GM12864 (cell line): ENCODE measurements at regions not wholly inside any gene's neighbourhood (a gene's known extent, or its start where the extent isn't known, plus 50 kb on each side); places are given as distances from the start of the nearest gene placed in this dataset.

Experiments used
- DNase-seq: peaks from one replicate; pipeline ENCODE4 v3.0.0-alpha.2; 2011; ENCODE audit warnings: low read depth
- H3K4me3 ChIP-seq: 2 replicates; pipeline ENCODE4 v1.5.1; 2011; ENCODE audit warnings: mild to moderate bottlenecking, low read depth, low read length, control low read depth
- TF ChIP-seq, protein P1 (sequence below): IDR thresholded peaks from 2 replicates; pipeline ENCODE4 v1.5.1; 2011; ENCODE audit warnings: low read depth, mild to moderate bottlenecking, moderate library complexity, low read length, control low read depth, inconsistent platforms; ENCODE audit errors: missing control alignments

DNA sequence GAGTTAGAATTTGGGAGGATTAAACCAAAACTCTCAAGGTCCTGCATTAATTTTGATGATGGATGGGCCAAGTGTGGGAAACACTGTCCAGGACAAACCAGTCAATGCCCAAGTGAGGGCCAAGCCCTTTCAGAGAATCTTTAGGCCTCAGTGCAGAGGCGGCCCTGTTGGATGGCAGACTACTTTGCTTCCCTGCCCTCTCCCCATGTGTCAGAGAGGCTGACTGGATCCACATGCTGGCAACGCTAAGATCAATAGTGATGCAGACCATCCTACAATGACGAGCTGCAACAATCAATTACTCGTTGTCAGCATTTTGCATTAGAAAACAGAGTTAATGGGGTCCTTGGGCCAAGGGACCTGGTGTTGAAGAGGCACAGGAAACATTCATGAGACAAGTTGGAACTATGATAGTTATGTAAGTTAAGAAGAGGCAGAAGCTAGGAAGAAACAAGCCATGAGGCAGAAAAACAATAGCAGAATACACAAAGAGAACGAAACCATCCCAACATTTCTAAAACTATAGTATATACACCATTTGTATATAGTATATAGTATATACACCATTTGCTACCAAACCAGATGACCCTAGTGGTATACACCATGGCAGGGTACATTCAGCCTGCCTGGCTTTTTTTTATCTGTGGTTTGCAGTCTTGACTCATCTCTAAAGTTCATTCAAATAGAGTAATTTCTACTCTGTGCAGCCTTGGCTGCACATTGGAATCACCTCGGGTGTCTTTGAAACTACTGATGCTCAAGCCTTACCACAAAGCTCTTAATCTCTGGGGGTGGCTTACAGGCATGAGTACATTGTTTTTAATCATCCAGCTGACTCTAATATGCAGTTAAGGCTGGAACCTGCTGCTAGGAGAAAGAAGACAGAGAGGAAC is 147.7 kb upstream of the GYPA start:
- DNase-seq = peak; percentile 5
- H3K4me3 ChIP-seq = no peak overlapping the region
- TF ChIP-seq, protein P1, sequence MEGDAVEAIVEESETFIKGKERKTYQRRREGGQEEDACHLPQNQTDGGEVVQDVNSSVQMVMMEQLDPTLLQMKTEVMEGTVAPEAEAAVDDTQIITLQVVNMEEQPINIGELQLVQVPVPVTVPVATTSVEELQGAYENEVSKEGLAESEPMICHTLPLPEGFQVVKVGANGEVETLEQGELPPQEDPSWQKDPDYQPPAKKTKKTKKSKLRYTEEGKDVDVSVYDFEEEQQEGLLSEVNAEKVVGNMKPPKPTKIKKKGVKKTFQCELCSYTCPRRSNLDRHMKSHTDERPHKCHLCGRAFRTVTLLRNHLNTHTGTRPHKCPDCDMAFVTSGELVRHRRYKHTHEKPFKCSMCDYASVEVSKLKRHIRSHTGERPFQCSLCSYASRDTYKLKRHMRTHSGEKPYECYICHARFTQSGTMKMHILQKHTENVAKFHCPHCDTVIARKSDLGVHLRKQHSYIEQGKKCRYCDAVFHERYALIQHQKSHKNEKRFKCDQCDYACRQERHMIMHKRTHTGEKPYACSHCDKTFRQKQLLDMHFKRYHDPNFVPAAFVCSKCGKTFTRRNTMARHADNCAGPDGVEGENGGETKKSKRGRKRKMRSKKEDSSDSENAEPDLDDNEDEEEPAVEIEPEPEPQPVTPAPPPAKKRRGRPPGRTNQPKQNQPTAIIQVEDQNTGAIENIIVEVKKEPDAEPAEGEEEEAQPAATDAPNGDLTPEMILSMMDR = no peak

DNA sequence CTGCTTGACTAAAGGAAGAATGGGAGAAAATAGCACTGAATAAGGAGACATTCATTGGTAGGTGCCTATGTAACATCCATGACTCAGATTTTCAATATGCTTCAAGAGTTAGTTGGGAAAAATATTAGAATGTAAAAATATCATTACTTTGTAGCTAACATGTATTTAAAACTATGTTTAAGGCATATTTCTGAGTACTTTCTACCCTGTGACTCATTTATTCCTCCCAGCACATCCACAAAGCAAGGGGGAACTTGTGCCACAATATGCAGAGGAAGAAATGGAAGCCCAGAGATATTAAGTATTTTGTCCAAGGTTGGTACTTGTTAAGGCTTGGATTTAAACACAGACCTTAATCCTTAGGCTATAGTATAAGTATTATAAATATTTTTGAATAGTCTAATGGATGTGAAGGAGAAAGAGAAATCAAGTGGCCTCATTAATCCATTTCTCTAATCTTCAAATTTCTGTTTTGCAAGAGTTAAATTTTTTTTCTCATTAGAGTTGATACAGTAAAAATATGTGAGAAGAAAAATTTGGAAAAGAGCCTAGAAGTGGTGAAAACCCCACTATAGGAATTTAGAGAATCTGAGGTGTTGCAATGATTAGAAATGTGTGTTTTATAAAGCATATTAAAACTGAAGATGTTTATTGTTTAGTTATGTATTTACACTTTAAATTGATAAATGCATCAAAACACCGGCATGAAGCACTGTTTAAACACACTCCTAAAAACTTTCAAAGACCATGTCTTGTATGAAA is 149.3 kb upstream of the GYPA start:
- no peak overlapping the region for H3K4me3 ChIP-seq
- TF ChIP-seq, protein P1 = no peak
- no peak for DNase-seq

DNA sequence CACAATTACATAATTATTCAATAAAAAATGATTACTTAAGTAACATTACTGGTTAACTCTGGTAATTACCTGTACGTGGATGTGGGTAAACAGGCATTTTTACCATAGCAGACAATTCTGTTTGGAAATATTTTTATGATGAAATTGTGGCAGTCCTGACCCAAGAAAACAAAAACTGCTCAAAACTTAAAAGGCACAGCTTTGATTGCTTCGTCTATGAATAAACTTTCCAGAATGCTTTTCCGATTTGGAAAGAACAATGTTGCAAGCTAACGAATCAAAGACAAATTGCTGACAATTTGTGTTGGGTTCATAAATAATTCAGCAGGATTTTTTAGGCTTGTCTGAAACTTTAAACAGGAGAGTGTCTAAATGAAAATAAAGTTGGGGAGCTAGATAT is 150.6 kb upstream of the GYPA start:
- no peak overlapping the region for H3K4me3 ChIP-seq
- TF ChIP-seq, protein P1 = no peak

DNA sequence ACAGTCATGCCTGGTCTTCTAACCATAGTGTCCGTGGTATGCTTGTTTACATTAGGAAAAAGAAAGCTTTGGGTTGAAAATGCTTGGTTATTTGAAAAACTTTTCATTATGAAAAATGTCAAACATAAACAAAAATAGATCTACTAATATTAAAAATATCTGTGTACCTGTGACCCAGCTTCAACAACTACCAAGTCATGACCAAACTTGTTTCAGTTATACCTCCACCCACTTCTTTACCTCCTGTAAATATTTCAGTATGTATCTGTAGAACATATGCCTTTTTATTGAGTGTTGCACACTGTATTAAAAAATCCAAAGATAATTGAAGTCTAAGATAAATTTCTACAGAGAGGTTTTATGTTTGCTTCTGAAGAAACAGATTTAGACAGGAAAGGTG is 153.7 kb upstream of the GYPA start:
- no peak for DNase-seq
- TF ChIP-seq, protein P1 = no peak
- no peak overlapping the region for H3K4me3 ChIP-seq

More for the DNA sequence above, 150.6 kb upstream of the GYPA start:
- DNase-seq = no peak

DNA sequence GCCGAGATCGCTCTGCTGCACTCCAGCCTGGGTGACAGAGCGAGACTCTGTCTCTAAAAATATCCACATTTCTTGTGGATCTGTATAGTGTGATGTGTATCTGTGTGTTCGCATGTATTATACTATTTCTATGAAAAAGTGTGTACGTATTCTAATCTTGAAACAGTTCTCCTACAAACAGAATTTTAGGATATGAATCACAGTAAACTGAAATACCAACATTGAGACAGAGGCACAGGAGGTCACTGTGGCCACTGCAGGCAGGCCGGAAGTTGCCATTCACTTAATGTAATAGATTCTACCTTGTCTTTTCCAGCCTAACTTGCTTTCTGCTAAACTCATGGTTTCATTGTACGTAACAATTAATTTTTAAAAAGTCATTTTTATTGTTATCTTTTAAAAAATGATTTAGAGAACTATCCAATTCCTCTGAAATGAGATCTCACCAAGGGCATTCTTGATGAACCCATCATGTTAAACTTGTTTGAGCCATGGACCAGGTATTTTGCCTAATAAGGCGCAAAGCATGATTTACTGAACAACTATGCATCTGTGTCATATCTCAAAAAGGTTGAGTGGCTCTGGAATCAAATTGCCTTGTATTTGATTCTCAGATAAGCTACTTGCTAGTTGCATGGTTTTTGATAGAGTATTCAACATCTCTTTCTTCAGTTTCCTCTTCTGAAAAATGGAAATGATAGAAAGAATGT is 154.9 kb upstream of the GYPA start:
- TF ChIP-seq, protein P1 = no peak
- H3K4me3 ChIP-seq = no peak overlapping the region
- DNase-seq = no peak

DNA sequence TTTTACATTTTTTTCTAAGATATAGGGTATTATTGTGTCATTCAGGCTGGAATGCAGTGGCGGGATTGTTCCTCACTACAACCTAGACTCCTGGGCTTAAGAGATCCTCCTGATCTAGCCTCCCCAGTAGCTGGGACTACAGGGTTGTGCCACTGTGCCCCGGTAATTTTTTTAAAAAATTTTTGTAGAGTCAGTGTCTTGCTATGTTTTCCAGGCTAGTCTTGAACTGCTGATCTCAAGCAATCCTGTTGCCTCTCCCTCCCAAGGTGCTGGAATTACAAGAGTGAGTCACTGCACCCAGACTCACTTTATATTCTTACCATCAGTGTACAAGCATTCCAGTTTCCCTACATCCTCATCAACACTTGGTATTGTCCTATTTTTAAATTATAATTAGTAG is 156.4 kb upstream of the GYPA start:
- no peak for DNase-seq
- H3K4me3 ChIP-seq = no peak overlapping the region
- TF ChIP-seq, protein P1 = no peak
